AG09309 (cell line): ENCODE measurements at regions not wholly inside any gene's neighbourhood (a gene's known extent, or its start where the extent isn't known, plus 50 kb on each side); places are given as distances from the start of the nearest gene placed in this dataset.
"Not testable (repeated sequence)": the region's sequence is repeated elsewhere in the genome, so short reads cannot be mapped to it uniquely, and the experiment has no call there.

Experiments
- DNase-seq: peaks from one replicate; pipeline ENCODE4 v3.0.0-alpha.2; 2010; ENCODE audit warnings: low read depth
- H3K4me3 ChIP-seq: 2 replicates; pipeline ENCODE4 v1.5.1; 2011; ENCODE audit warnings: mild to moderate bottlenecking, low read depth, low read length, moderate library complexity; ENCODE audit not compliant: control insufficient read depth
- TF ChIP-seq, protein P1 (sequence below): IDR thresholded peaks from 2 replicates; pipeline ENCODE4 v1.5.1; 2011; ENCODE audit warnings: mild to moderate bottlenecking, low read depth, low read length, inconsistent platforms; ENCODE audit not compliant: insufficient read depth, control insufficient read depth; ENCODE audit errors: missing control alignments

DNA sequence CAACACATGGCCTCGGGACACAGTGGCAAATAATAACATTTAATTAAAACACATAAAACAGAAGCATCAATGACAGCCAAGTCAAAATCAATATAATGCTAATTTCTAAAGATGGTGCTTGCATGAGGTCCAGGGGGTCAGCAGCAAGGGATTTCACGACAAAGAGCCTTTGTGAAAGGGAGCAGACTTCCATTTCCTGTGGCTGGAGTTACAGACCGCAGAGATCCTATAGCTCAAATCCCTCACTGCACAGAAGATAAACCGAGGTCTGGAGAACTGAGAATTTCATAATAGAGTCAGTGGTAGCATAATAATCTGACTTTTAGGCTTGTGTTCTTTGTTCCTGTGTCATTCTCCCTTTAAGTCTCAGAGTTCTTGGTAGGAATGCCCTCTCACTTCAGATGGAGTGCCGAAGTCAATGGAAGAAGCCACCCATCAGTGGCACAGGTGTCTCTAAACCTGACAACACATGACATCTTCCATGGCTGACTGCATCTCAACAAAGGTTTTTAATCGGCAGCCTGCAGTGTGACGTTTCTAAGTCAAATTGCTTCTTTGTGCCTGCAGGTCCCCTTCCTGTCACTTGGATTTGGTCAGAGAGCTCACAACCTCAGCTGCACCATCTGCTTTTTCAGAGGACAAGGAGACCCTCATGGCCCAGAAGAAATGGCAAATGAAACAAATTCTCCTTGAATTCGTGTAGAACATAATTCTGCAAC is 67.4 kb downstream of the CARTPT start:
- TF ChIP-seq, protein P1, sequence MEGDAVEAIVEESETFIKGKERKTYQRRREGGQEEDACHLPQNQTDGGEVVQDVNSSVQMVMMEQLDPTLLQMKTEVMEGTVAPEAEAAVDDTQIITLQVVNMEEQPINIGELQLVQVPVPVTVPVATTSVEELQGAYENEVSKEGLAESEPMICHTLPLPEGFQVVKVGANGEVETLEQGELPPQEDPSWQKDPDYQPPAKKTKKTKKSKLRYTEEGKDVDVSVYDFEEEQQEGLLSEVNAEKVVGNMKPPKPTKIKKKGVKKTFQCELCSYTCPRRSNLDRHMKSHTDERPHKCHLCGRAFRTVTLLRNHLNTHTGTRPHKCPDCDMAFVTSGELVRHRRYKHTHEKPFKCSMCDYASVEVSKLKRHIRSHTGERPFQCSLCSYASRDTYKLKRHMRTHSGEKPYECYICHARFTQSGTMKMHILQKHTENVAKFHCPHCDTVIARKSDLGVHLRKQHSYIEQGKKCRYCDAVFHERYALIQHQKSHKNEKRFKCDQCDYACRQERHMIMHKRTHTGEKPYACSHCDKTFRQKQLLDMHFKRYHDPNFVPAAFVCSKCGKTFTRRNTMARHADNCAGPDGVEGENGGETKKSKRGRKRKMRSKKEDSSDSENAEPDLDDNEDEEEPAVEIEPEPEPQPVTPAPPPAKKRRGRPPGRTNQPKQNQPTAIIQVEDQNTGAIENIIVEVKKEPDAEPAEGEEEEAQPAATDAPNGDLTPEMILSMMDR: no peak
- no peak for DNase-seq
- no peak overlapping the region for H3K4me3 ChIP-seq

DNA sequence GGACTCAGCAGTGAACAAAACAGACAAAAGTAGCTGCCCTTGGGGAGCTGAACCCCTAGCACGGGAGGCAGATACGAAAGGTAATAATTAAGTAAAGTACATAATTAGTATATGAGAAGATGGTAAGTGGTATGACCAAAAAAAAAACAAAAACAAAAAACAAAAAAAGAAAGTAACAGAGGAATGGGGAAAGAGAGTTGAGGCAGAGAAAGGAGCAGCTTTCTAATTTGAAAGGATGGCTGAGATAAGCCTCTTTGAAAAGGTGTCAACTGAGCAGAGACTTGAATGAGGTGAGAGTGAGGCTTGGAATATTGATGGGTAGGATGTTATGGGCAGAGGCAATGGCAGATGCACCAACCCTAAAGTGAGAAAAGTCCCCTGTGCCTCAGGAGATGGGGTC is 69.7 kb downstream of the CARTPT start:
- no peak overlapping the region for H3K4me3 ChIP-seq
- DNase-seq: no peak
- TF ChIP-seq, protein P1: no peak

DNA sequence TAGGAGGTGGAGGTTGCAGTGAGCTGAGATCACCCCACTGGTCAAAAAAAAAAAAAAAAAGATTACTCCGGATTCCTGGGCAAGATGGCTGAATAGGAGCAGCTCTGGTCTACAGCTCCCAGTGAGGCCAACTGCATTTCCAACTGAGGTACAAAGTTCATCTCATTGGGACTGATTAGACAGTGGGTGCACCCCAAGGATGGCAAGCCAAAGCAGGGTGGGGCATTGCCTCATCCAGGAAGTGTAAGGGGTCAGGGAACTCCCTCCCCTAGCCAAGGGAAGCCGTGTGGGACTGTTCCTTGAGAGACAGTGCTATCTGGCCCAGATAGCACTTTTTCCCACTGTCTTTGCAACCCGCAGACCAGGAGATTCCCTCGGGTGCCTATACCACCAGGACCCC is 70.7 kb downstream of the CARTPT start:
- TF ChIP-seq, protein P1: no peak
- DNase-seq: no peak
- no peak overlapping the region for H3K4me3 ChIP-seq

DNA sequence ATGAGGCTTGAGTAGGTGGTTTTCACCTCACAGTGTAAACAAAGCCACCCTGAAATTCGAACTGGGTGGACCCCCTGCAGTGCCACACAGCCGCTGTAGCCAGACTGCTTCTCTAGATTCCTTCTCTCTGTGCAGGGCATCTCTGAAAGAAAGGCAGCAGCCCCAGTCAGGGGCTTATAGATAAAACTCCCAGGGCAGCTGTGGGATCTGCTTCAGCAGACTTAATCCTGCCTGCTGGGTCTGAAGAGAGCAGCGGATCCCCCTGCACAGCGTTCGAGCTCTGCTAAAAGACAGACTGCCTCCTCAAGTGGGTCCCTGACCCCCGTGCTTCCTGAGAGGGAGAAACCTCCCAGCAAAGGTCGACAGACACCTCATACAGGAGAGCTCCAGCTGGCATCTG is 71.4 kb downstream of the CARTPT start:
- DNase-seq: no peak
- TF ChIP-seq, protein P1: no peak

DNA sequence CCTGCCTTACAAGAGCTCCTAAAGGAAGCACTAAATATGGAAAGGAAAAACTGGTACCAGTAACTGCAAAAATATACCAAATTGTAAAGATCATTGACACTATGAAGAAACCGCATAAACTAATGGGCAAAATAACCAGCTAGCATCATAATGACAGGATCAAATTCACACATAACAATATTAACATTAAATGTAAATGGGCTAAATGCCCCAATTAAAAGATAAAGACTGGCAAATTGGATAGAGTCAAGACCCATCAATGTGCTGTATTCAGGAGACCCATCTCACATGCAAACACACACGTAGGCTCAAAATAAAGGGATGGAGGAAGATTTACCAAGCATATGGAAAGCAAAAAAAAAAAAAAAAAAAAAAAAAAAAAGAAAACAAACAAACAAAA is 73.0 kb downstream of the CARTPT start:
- not testable (repeated sequence) for H3K4me3 ChIP-seq, DNase-seq

More for the DNA sequence above, 71.4 kb downstream of the CARTPT start:
- no peak overlapping the region for H3K4me3 ChIP-seq

DNA sequence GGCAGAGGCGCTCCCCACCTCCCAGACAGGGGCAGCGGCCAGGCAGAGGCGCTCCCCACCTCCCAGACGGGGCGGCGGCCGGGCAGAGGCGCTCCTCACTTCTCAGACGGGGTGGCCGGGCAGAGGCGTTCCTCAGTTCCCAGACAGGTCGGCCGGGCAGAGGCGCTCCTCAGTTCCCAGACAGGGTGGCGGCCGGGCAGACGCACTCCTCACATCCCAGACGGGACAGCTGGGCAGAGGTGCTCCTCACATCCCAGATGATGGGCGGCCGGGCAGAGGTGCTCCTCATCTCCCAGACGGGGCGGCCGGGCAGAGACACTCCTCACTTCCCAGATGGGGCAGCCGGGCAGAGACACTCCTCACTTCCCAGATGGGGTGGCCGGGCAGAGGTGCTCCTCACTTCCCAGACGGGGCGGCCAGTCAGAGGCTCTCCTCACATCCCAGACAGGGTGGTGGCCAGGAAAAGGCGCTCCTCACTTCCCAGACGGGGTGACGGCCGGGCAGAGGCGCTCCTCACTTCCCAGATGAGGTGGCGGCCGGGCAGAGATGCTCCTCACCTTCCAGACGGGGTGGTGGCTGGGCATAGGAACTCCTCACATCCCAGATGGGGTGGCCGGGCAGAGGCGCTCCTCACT is 75.1 kb downstream of the CARTPT start:
- no peak for DNase-seq
- TF ChIP-seq, protein P1: no peak
- no peak overlapping the region for H3K4me3 ChIP-seq

DNA sequence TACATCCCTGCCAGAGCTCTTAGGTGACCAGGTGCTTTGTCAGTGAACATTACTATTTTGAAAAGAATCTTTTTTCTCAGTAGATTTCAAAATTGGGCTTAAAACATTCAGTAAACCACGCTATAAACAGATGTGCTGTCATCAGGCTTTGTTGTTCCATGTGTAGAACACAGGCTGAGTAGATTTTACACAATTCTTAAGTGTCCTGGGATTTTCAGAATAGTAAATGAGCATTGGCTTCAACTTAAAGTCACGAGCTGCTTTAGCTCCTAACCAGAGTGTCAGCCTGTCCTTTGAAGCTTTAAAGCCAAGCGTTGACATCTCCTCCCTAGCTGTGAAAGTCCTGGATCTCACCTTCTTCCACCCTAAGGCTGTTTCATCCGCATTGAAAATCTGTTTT is 83.6 kb downstream of the CARTPT start:
- H3K4me3 ChIP-seq: no peak overlapping the region
- no peak for DNase-seq

More for the DNA sequence above, 83.6 kb downstream of the CARTPT start:
- TF ChIP-seq, protein P1: no peak
